ENCODE measurements at regions not wholly inside any gene's neighbourhood (a gene's known extent, or its start where the extent isn't known, plus 50 kb on each side); places are given as distances from the start of the nearest gene placed in this dataset.

DNA sequence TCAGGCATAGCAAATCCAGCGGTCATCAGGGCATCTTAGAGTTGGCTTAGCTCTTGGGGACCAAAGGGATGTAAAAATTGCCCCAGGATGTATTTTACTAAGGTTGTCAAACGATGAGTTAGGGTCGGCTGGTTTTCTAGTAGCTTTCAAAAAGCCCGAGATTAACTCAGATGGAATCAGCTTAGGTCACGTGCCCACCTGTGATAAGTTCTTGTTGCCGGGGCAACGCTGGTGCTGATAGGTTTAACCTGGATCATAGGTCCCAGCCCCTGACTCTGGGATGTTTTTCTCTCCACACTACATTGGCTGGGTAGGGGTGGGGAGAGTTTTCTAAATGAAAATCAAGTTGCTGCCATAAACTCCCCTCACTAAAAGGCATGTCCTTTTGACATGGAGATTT, 257.3 kb upstream of the SULF2 start:
- TF ChIP-seq, protein P1, sequence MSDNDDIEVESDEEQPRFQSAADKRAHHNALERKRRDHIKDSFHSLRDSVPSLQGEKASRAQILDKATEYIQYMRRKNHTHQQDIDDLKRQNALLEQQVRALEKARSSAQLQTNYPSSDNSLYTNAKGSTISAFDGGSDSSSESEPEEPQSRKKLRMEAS (IDR thresholded peaks at IDR 0.05): no peak
- TF ChIP-seq MAFK (conservative IDR thresholded peaks at IDR 0.05 in 1 of 2, IDR thresholded peaks at IDR 0.05 in 1 of 2; ENCODE audit: low read length in 2 of 2): no peak
- TF ChIP-seq, protein P2, sequence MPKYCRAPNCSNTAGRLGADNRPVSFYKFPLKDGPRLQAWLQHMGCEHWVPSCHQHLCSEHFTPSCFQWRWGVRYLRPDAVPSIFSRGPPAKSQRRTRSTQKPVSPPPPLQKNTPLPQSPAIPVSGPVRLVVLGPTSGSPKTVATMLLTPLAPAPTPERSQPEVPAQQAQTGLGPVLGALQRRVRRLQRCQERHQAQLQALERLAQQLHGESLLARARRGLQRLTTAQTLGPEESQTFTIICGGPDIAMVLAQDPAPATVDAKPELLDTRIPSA (CRISPR knock-in tag; IDR thresholded peaks at IDR 0.05; ENCODE audit: borderline replicate concordance): no peak
- TF ChIP-seq, protein P3, sequence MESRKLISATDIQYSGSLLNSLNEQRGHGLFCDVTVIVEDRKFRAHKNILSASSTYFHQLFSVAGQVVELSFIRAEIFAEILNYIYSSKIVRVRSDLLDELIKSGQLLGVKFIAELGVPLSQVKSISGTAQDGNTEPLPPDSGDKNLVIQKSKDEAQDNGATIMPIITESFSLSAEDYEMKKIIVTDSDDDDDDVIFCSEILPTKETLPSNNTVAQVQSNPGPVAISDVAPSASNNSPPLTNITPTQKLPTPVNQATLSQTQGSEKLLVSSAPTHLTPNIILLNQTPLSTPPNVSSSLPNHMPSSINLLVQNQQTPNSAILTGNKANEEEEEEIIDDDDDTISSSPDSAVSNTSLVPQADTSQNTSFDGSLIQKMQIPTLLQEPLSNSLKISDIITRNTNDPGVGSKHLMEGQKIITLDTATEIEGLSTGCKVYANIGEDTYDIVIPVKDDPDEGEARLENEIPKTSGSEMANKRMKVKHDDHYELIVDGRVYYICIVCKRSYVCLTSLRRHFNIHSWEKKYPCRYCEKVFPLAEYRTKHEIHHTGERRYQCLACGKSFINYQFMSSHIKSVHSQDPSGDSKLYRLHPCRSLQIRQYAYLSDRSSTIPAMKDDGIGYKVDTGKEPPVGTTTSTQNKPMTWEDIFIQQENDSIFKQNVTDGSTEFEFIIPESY (CRISPR knock-in tag; IDR thresholded peaks at IDR 0.05): no peak
- no peak for TF ChIP-seq POLR2A (IDR thresholded peaks at IDR 0.05; ENCODE audit: insufficient read depth in 1 of 2, low read depth in 2 of 2, low read length in 2 of 2)
